Activated CD4-positive, alpha-beta T cell treated with anti-CD3 and anti-CD28 coated beads, Interleukin-10, Interleukin-2, amounts not matched to agents 100 ng/mL and 50 ng/mL, durations not matched to agents 16 hours and 8 hours (primary cell): ENCODE measurements at regions not wholly inside any gene's neighbourhood (a gene's known extent, or its start where the extent isn't known, plus 50 kb on each side); places are given as distances from the start of the nearest gene placed in this dataset.

Source experiments
- DNase-seq: peaks from one replicate; pipeline ENCODE4 v3.0.0-alpha.2; 2020

- no peak for DNase-seq
These were observed 222.4 kb upstream of the CNTN5 start for GRCh38 chr11:98798333-98798732.

GRCh38 chr11:98800696-98801095 is 220.1 kb upstream of the CNTN5 start:
- DNase-seq: no peak

DNA sequence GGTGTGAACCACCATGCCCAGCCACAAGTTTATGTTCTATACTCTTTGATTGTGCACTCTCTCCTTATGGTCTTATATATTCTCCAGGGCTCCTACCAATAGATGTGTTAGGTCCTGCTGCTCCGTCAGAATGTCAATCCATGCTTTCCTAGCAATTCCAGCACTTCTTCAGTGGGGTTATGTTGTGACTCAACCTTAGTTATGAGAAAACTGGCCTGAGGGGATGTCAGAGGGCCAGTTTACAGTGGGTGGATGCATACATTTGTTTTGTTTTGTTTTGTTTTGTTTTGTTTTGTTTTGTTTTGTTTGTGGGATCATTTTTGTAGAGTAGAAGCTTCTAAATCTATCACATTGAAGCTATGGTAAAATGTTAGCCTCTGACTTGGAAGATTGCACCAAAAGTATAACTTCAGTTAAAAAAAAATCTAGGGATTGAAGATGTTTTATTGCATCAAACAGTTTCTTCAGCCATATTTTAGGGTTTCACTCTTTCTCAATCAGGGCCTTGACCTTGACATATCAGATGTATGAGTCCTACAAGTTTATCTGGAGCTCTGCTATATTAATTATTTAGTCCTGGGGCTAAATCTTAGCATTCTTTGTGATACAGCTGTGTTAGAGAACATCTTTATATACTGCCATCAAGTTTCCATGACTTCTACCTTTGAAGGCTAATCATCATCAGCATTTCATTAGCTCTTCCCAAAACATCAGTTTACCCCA is 191.6 kb upstream of the CNTN5 start:
- no peak for DNase-seq

DNA sequence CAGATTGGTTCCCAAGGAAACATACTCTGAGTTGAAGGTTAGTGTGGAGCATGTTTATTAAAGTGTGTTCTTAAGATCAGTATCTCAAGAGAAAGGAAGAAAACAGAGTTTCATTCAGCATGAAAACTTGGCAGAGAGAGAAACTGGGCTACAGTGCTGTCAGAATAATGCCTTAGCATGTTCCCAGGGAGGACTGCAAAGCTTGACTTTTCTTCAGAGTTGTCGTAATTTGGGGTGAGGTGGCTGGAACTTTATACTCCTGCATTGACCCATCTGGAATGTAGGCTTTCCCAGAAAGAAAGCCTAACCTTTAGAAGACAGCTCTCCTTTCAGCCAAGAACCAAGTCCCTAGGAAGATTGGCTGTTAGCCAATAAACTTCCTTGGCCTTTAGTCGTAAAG is 190.8 kb upstream of the CNTN5 start:
- no peak for DNase-seq

- DNase-seq: no peak
These were observed 186.0 kb upstream of the CNTN5 start for GRCh38 chr11:98834776-98835175.

DNA sequence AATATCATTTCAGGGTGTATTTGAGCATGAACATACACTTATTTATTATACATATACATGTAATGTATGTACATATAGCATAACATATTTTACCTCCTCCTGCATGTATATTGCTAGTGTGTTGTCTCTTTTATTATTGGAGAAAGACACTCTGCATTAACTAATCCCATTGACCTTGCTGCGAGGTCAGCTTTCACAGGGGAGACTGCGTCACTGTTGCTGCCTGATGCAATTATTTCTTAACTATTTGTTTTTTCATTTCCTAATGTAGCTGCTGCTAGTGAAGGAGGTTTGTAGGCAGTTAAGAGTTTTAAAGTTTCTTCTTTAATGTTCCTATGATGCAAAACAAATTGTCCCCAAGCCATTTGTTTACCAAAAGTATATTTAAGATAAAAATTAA is 185.4 kb upstream of the CNTN5 start:
- no peak for DNase-seq

GRCh38 chr11:98836156-98836555 is 184.6 kb upstream of the CNTN5 start:
- DNase-seq: no peak

- no peak for DNase-seq
These were observed 178.6 kb upstream of the CNTN5 start for GRCh38 chr11:98842187-98842586.

DNA sequence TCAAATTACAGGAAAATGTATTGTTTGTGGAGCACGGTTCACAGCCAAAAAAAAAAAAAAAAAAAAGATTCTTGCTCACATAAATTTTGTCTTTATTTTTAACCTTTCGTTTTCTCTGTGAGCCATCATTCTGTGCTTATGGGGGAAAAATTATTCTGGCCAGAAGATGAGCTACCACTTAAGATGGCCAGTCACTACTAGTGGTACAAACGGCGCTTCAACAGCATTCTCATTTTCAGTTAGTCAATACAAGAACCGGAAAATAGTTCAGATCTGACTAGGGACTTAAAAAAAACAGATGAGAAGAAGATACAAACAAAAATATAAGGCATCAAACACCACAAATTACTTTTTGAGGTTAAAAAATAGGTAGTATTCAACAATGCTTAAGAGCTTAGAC is 158.6 kb upstream of the CNTN5 start:
- DNase-seq: no peak

DNA sequence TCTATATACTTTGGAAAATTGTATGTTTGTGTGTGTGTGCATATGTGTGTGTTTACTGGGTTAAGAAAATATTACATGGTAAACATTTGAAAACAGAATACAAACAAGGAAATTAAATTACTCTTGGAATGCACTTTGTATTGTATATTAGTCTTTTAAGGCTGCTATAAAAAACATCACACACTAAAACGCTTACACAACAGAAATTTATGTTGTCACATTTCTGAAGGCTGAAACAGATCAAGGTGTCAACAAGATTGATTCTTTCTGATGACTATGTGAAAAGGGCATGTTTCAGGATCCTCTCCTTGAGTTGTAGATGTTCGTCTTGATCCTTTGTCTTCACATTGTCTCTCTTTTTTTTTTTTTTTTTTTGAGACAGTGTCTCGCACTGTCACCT is 149.1 kb upstream of the CNTN5 start:
- no peak for DNase-seq

GRCh38 chr11:98874050-98874449 is 146.7 kb upstream of the CNTN5 start:
- no peak for DNase-seq

- no peak for DNase-seq
These were observed 124.8 kb upstream of the CNTN5 start for GRCh38 chr11:98895936-98896335.

DNA sequence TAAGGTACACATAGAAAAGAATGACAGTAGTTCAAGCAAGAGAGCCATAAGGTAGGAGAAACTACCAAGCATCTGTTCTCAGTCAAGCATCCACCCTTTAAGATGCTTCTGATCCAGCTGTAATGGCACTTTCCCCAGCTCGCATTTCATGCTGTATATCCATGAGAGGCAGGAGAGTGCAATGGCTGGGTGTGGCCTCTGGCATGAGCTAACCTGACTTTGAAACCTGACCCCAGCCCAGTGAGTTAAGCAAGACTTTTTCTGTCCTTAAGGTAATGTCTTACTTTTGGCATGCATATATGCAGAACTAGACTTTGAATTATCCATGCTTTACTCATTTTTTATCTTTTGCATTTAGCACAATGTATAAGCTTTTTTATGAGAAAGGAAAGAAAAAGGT is 79.8 kb upstream of the CNTN5 start:
- DNase-seq: no peak

DNA sequence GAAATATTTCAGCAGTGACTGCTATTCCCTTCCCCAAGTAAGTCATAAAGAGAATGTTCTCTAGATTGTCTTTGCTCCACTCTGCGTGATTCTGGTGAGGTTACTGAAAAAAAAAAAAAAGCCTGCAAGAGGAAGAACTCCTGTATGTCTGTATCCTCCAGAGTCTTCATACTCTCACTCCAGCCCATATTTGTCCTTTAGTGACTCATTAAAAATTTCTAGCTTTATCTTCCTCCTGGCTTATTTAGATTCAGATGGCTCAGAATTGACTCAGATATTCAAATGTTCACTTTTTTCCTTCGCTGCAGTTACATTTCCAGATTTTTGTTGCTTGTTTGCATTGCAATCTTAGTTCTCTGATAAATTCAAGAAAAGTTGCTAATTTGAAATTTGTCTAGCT is 76.3 kb upstream of the CNTN5 start:
- DNase-seq: no peak

- no peak for DNase-seq
These were observed 68.6 kb upstream of the CNTN5 start for GRCh38 chr11:98952107-98952506.

DNA sequence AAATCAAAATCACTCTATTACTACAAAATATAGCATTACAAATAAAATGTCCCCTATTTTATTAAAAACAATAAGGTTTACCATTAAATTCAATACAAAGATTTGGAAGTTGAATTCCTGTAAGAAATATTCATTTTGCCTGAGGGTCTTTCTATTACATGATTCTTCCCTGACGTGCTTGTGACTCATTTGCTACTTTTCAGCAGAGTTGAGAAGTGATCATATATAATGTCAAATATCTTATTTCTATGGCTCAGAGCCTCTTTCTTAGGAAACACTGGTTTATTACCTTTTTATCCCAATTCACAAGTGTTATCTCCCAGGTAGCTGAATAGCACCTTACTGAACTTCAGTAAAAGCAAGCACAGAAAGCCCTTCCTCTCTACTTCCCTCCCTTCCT is 65.2 kb upstream of the CNTN5 start:
- no peak for DNase-seq

GRCh38 chr11:98964146-98964545 is 56.6 kb upstream of the CNTN5 start:
- DNase-seq: no peak

GRCh38 chr11:98965358-98965757 is 55.4 kb upstream of the CNTN5 start:
- DNase-seq: no peak

- DNase-seq: no peak
These were observed 55.0 kb upstream of the CNTN5 start for GRCh38 chr11:98965775-98966174.

DNA sequence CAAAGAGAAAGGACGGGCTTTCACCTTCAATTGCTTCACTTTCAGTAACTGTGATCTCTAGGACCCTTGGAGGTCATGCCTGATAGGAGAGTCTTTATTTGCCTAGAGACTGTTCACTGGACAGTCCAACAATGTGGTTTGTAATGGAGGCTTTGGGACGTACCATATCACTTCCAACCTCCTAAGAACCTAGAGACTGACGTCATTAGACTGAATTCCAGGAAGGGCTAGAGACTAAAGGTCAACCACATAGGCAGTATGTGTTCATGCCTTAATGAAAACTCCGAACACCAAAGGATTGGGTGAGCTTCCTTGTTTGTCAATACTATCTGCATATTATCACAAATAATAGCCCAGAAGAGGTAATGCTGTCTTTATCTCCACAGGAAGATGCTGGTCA is 53.7 kb upstream of the CNTN5 start:
- DNase-seq: no peak
